Uterus (tissue), 3 donors: ENCODE measurements at regions not wholly inside any gene's neighbourhood (a gene's known extent, or its start where the extent isn't known, plus 50 kb on each side); places are given as distances from the start of the nearest gene placed in this dataset.

ENCODE experiments used
- DNase-seq, 2 donors: peaks; one replicate each; pipeline ENCODE4 v3.0.0-alpha.2; 2019 to 2020
- H3K27ac ChIP-seq, 2 donors: fragments of 200-600 bp; sonication (generic); 1 replicate in 1 of 2; 2 replicates in 1 of 2; pipeline ENCODE4 v1.5.1; 2016 to 2018
- H3K27me3 ChIP-seq, 2 donors: fragments of 200-600 bp; sonication (generic); one replicate each; pipeline ENCODE4 v1.5.1; 2018 to 2019; ENCODE audit warnings: control low read depth in 1 of 2
- H3K36me3 ChIP-seq, 2 donors: fragments of 200-600 bp; sonication (generic); one replicate each; pipeline ENCODE4 v1.5.1; 2019; ENCODE audit warnings: control low read depth in 1 of 2
- H3K4me1 ChIP-seq, 2 donors: fragments of 200-600 bp; sonication (generic); one replicate each; pipeline ENCODE4 v1.5.1; 2018 to 2019; ENCODE audit warnings: control low read depth in 1 of 2
- H3K4me3 ChIP-seq, 2 donors: fragments of 200-600 bp; sonication (generic); 1 replicate in 1 of 2; 2 replicates in 1 of 2; pipeline ENCODE4 v1.5.1; 2018 to 2019; ENCODE audit warnings: mild to moderate bottlenecking in 1 of 2
- H3K9me3 ChIP-seq, 2 donors: fragments of 200-600 bp; sonication (generic); one replicate each; pipeline ENCODE4 v1.5.1; 2019; ENCODE audit warnings: control low read depth in 1 of 2
- POLR2A ChIP-seq, 2 donors: fragments of 450-650 bp; IDR thresholded peaks; one replicate each; pipeline ENCODE4 v1.6.1; 2016; ENCODE audit warnings: antibody characterized with exemption in 2 of 2, mild to moderate bottlenecking in 1 of 2, moderate library complexity in 1 of 2
- intact Hi-C: fragments of 100-400 bp; cut with DNase I; formaldehyde crosslinking; loops from one replicate; pipeline ENCODE4 v1.15.1; 2023; ENCODE audit warnings: low total_unique reads
- TF ChIP-seq, protein P1 (sequence below), 4 experiments: fragments of 200-600 bp in 2 of 4; fragments of 450-650 bp in 2 of 4; sonication (generic) in 2 of 4; IDR thresholded peaks; one replicate each; pipeline ENCODE4 v1.5.1; 2016 to 2019; ENCODE audit warnings: antibody characterized with exemption in 4 of 4, mild to moderate bottlenecking in 2 of 4, moderate library complexity in 1 of 4
- donor health status: DM: yes; HTN: yes; CAD: no.

- intact Hi-C loops: loop anchor here (10.0 kb wide), 1 partner anchor 58 kb away; no protein-coding TSS in a partner anchor
- no peak for TF ChIP-seq POLR2A (IDR thresholded peaks at IDR 0.05)
- TF ChIP-seq, protein P1, sequence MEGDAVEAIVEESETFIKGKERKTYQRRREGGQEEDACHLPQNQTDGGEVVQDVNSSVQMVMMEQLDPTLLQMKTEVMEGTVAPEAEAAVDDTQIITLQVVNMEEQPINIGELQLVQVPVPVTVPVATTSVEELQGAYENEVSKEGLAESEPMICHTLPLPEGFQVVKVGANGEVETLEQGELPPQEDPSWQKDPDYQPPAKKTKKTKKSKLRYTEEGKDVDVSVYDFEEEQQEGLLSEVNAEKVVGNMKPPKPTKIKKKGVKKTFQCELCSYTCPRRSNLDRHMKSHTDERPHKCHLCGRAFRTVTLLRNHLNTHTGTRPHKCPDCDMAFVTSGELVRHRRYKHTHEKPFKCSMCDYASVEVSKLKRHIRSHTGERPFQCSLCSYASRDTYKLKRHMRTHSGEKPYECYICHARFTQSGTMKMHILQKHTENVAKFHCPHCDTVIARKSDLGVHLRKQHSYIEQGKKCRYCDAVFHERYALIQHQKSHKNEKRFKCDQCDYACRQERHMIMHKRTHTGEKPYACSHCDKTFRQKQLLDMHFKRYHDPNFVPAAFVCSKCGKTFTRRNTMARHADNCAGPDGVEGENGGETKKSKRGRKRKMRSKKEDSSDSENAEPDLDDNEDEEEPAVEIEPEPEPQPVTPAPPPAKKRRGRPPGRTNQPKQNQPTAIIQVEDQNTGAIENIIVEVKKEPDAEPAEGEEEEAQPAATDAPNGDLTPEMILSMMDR (IDR thresholded peaks at IDR 0.05): no peak
- no peaks in the 10 kb centered on the region for H3K9me3 ChIP-seq
These were observed 144.6 kb downstream of the MN1 start for GRCh38 chr22:27656970-27657369.

DNA sequence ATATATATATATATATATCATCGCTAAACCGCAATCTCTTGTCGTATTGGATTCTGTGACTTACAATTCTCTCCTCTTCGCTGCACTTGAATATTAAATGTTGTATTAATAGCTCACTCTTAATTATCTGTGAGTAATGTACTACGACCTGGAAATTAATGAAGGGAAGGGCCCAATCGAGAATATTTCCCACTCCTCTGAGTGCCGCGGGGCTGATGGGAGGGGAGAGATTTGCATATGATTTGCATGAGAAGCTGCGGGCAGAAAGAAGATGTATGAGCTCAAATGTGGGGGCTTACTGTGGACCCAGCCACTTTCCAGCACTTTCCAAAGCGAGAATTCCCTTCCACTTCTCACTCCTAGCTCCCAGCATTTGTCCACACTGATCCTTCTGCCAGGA is 141.2 kb downstream of the MN1 start:
- intact Hi-C loops: no loop called here
- H3K27me3 ChIP-seq: no peaks in the 10 kb centered on the region
- TF ChIP-seq POLR2A (IDR thresholded peaks at IDR 0.05): no peak
- TF ChIP-seq, protein P1 (IDR thresholded peaks at IDR 0.05): no peak
- no peak for DNase-seq
- H3K36me3 ChIP-seq: no peaks in the 10 kb centered on the region
- H3K27ac ChIP-seq: no peak overlapping the region
- H3K4me1 ChIP-seq: peaks cover 0 to 8% of the 10 kb centered on the region in 2 donors
- H3K4me3 ChIP-seq: no peak overlapping the region
- no peaks in the 10 kb centered on the region for H3K9me3 ChIP-seq

More at GRCh38 chr22:27656970-27657369, 144.6 kb downstream of the MN1 start:
- H3K27me3 ChIP-seq: no peaks in the 10 kb centered on the region
- DNase-seq: no peak
- no peaks in the 10 kb centered on the region for H3K36me3 ChIP-seq
- H3K4me1 ChIP-seq: no peaks in the 10 kb centered on the region
- H3K4me3 ChIP-seq: no peak overlapping the region
- no peak overlapping the region for H3K27ac ChIP-seq

DNA sequence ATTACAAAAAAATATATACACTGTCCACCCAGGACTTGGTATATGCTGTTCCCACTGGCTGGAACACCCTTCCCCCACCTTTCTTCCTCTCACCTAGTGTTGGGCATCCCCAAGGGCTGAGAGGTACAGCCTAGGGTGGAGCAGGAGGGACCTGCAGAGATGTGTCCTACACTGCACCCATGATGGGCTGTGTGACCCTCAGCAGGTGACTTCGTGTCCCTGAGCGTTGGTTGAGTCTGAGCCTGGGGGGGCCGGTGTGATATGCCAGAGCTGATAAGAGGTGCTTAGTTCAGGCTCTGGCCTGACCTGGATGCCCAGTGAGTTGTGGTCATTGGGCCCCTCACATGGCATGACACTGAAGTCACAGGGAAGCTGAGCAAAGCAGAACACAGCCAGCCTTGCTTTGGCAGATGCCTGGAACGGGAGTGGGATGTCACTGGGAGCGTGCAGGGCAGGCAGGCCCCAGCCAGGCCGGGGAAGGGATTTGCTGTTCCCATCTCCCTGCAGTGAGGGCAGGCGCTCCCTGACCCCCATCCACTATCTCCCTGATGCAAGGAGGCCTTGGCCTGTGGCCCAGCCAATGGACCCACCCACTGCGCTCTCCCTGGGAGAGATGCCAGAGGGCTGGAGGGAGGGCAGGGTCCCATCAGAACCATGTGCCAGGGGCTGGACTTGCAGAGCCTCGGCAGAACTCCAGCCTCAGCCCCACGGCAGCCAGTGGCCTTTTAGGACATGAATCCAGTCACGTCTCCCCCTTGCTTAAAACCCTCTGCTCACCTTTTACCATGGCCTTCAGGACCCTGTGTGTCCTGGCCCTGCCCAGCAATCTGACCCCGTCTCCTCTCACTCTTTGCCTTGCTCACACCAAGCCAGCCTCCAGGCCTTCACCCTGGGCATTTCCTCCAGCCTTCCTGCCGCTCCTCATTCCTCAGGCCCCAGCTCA is 138.9 kb downstream of the MN1 start:
- no peaks in the 10 kb centered on the region for H3K36me3 ChIP-seq
- DNase-seq: peak; percentile 22 to 53

DNA sequence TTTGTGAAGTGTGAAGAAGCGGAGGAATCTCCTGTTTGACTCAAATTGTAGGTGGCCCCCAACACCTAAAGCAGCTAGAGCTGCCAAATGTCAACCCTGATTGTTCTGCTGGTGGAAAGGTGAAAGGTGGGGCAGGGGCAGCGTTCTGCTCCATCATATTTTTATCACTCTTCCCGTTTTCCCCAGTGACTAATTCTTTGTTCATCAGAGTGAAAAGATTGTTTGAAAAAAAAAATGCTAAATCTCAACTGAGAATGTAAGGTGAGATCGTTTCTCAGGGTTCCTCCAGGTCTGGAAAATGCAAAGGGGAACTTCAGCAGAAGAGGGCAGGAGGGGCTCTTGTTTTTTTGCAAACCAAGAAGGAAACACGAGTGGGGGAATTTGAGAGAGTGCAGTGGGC is 137.7 kb downstream of the MN1 start:
- no peaks in the 10 kb centered on the region for H3K36me3 ChIP-seq
- no peak for TF ChIP-seq POLR2A (IDR thresholded peaks at IDR 0.05)
- H3K4me3 ChIP-seq: no peak overlapping the region
- H3K4me1 ChIP-seq: peaks cover 0 to 15% of the 10 kb centered on the region in 2 donors
- no peaks in the 10 kb centered on the region for H3K27me3 ChIP-seq
- DNase-seq: no peak
- intact Hi-C loops: no loop called here
- no peaks in the 10 kb centered on the region for H3K9me3 ChIP-seq
- H3K27ac ChIP-seq: no peak overlapping the region

More for the DNA sequence above, 138.9 kb downstream of the MN1 start:
- no peak for TF ChIP-seq POLR2A (IDR thresholded peaks at IDR 0.05)
- TF ChIP-seq, protein P1 (IDR thresholded peaks at IDR 0.05): no peak
- H3K4me1 ChIP-seq: peaks cover 0 to 15% of the 10 kb centered on the region in 2 donors
- H3K27ac ChIP-seq: no peak overlapping the region
- intact Hi-C loops: no loop called here
- H3K9me3 ChIP-seq: no peaks in the 10 kb centered on the region
- H3K27me3 ChIP-seq: no peaks in the 10 kb centered on the region
- H3K4me3 ChIP-seq: no peak overlapping the region

DNA sequence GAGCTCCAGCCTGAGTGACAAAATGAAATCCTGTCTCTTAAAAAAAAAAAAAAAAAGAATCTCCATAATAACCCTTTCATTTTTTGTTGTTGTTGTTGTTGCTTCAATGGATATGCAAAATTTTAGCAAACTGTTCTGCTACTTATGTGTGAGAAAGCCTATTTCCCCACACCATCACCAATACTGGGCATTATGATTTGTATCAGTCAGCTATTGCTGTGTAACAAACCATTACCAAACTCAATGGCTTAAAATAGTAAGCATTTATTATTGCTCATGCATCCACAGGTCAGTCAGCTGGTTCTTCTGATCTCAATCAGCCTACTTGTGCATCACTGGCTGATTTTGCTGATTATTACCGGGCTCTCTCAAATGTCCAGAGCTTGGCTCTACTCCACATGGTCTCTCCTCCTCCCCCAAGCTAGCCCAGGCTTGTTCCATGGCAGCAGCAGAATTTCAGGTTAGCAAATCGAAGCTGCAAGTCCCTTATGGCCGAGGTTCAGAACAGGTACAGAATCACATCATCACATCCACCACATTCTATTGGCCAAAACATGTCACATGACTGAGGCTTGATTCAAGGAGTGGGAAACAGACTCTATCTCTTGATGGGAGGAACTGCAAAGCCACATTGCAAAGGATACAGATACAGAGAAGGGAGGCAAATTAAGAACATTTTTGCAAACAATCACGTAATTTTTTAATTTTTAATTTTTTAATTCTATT is 135.1 kb downstream of the MN1 start:
- Histone ChIP-seq H3K4me3 (no peak overlapping the region), H3K9me3 (no peaks in the 10 kb centered on the region), H3K36me3 (no peaks in the 10 kb centered on the region), H3K4me1 (peaks cover 0 to 15% of the 10 kb centered on the region in 2 donors), H3K27ac (no peak overlapping the region), H3K27me3 (no peaks in the 10 kb centered on the region)
- TF ChIP-seq, protein P1 (IDR thresholded peaks at IDR 0.05): no peak
- TF ChIP-seq POLR2A (IDR thresholded peaks at IDR 0.05): no peak
- intact Hi-C loops: no loop called here
- no peak for DNase-seq
